Sciatic nerve (tissue), 2 donors: ENCODE measurements at regions not wholly inside any gene's neighbourhood (a gene's known extent, or its start where the extent isn't known, plus 50 kb on each side); places are given as distances from the start of the nearest gene placed in this dataset.
A peak's percentile ranks its signal among the peaks of the same experiment; 100 is the strongest.
"Not testable (repeated sequence)": the region's sequence is repeated elsewhere in the genome, so short reads cannot be mapped to it uniquely, and the experiment has no call there.

Experiments
- ATAC-seq: fragments of 200-7000 bp; cut with Tn5 transposase; one replicate; pipeline ENCODE4 v1.9.1; 2020; ENCODE audit warnings: mild to moderate bottlenecking, moderate library complexity
- DNase-seq: peaks from one replicate; pipeline ENCODE4 v3.0.0-alpha.2; 2020; ENCODE audit warnings: low spot score
- intact Hi-C: fragments of 100-400 bp; cut with DNase I; formaldehyde crosslinking; loops from one replicate; pipeline ENCODE4 v1.14.2; 2022
- donor health status: DM: no; HTN: no; CAD: no.
- donor health status: DM: no; HTN: no; CAD: no.

- DNase-seq: no peak
- no peak for ATAC-seq
- intact Hi-C loops: no loop called here
These were observed 82.5 kb upstream of the ARID1B start for GRCh38 chr6:156694679-156695078.

DNA sequence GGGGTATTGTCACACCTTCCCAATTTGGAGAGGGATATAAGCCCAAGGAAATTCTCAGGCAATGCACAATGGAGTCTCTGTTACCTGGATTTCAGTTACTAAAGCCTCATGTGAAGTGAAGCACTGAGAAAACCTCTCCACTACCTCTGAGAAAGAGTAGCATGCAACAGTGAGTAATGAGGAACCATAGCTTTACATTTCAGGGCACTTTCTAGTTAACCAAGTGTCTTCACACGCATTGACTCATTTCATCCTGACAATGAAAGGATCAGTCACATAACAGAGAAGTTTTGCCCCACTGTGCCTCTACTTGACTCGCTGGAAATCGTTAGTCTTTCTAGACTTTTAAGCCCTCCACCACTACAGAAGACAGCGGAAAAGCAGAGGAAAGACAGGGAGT lies 86.2 kb upstream of the ARID1B start:
- ATAC-seq (no peak), DNase-seq (no peak)
- intact Hi-C loops: no loop called here

GRCh38 chr6:156689656-156690055 lies 87.5 kb upstream of the ARID1B start:
- intact Hi-C loops: loop anchor here (5.0 to 10.0 kb wide), 2 partner anchors 88 to 125 kb away; partner anchors contain the start of gene ARID1B
- DNase-seq (no peak), ATAC-seq (no peak)

GRCh38 chr6:156688620-156688971 lies 88.6 kb upstream of the ARID1B start:
- no peak for ATAC-seq
- intact Hi-C loops: loop anchor here (5.0 to 10.0 kb wide), 2 partner anchors 89 to 124 kb away; partner anchors contain the start of gene ARID1B
- no peak for DNase-seq

- ATAC-seq (peak; percentile 17), DNase-seq (no peak)
- intact Hi-C loops: loop anchor here (5.0 to 10.0 kb wide), 2 partner anchors 89 to 123 kb away; partner anchors contain the start of gene ARID1B
These were observed 89.2 kb upstream of the ARID1B start for GRCh38 chr6:156687789-156688619.

GRCh38 chr6:156686995-156687788 lies 90.0 kb upstream of the ARID1B start:
- intact Hi-C loops: loop anchor here (5.0 to 10.0 kb wide), 2 partner anchors 90 to 122 kb away; partner anchors contain the start of gene ARID1B
- DNase-seq: peak; percentile 93
- peak; percentile 96 for ATAC-seq

GRCh38 chr6:156686301-156686994 lies 90.7 kb upstream of the ARID1B start:
- DNase-seq (no peak), ATAC-seq (peak; percentile 73)
- intact Hi-C loops: loop anchor here (5.0 to 10.0 kb wide), 2 partner anchors 91 to 122 kb away; partner anchors contain the start of gene ARID1B

- DNase-seq: no peak
- no peak for ATAC-seq
- intact Hi-C loops: loop anchor here (5.0 to 10.0 kb wide), 2 partner anchors 91 to 121 kb away; partner anchors contain the start of gene ARID1B
These were observed 91.4 kb upstream of the ARID1B start for GRCh38 chr6:156685823-156686222.

- intact Hi-C loops: loop anchor here (10.0 kb wide), 1 partner anchor 119 kb away; no protein-coding TSS in a partner anchor
- ATAC-seq (no peak), DNase-seq (no peak)
These were observed 93.4 kb upstream of the ARID1B start for GRCh38 chr6:156683821-156684220.

DNA sequence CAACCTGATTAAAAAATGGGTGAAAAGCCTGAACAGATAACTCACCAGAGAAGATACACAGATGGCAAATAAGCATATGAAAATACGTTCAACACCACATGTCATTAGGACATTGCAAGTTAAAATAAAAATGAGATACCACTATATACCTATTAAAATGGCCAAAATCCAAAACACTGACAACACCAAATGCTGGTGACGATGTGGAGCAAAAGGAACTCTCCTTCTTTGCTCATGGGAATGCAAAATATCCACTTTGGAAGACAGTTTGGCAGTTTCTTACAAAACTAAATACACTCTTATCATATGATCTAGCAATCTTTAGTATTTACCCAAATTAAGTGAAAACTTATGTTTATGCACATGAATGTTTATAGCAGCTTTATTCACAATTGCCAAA lies 100.5 kb upstream of the ARID1B start:
- intact Hi-C loops: no loop called here
- ATAC-seq (no peak), DNase-seq (no peak)

DNA sequence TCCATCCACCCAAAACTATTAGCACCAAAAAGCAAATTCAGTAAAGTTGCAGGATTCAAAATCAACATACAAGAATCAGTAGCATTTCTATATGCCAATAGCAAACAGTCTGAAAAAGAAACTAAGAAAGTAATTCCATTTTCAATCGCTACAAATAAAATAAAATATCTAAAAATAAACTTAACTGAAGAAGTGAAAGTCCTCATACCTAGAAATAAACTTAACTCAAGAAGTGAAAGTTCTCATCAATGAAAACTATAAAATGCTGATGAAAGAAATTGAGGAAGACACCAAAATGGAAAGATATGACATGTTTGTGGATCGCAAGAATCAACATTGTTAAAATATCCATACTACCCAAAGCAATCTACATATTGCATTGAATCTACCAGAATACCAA lies 103.0 kb upstream of the ARID1B start:
- DNase-seq (no peak), ATAC-seq (no peak)
- intact Hi-C loops: no loop called here

DNA sequence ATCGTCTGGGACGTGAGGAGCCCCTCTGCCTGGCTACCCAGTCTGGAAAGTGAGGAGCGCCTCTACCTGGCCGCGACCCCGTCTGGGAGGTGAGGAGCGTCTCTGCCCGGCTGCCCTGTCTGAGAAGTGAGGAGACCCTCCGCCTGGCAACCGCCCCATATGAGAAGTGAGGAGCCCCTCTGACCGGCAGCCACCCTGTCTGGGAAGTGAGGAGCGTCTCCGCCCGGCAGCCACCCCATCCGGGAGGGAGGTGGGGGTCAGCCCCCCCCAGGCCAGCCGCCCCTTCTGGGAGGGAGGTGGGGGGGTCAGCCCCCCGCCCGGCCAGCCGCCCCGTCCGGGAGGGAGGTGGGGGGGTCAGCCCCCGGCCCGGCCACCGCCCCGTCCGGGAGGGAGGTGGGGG lies 107.1 kb upstream of the ARID1B start:
- ATAC-seq, intact Hi-C loops, DNase-seq: not testable (repeated sequence)

GRCh38 chr6:156662025-156662445 lies 115.1 kb upstream of the ARID1B start:
- intact Hi-C loops: no loop called here
- no peak for DNase-seq
- no peak for ATAC-seq

DNA sequence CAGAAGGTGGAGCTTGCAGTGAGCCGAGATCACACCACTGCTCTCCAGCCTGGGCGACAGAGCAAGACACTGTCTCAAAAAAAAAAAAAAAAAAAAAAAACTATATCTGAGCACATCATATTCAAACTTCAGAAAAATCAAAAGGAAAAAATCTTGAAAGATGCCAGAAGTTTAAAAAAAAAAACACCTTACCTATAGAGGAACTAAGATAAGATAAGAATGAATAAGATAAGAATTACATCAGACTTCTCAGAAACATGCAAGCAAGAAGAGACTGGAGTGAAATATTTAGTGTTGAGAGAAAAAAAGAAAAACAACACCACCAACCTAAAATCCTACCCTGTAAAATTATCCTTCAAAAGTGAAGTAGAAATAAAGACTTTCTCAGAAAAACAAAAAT lies 116.8 kb upstream of the ARID1B start:
- no peak for ATAC-seq
- DNase-seq: no peak
- intact Hi-C loops: no loop called here

DNA sequence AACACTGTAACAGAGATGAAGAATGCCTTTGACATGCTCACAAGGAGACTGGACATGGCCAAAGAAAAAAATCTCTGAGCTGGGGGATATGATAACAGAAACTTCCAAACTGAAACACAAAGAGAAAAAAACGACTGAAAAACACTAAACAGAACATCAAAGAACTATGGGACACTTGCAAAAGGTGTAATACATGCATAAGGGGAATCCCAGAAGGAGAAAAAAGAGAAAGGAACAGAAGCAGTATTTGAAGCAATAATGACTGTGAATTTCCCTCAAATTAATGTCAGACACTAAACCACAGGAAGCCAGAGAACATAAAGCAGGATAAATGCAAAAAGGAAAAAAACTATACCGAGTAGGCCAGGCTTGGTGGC lies 117.4 kb upstream of the ARID1B start:
- no peak for ATAC-seq
- DNase-seq: no peak
- intact Hi-C loops: no loop called here

DNA sequence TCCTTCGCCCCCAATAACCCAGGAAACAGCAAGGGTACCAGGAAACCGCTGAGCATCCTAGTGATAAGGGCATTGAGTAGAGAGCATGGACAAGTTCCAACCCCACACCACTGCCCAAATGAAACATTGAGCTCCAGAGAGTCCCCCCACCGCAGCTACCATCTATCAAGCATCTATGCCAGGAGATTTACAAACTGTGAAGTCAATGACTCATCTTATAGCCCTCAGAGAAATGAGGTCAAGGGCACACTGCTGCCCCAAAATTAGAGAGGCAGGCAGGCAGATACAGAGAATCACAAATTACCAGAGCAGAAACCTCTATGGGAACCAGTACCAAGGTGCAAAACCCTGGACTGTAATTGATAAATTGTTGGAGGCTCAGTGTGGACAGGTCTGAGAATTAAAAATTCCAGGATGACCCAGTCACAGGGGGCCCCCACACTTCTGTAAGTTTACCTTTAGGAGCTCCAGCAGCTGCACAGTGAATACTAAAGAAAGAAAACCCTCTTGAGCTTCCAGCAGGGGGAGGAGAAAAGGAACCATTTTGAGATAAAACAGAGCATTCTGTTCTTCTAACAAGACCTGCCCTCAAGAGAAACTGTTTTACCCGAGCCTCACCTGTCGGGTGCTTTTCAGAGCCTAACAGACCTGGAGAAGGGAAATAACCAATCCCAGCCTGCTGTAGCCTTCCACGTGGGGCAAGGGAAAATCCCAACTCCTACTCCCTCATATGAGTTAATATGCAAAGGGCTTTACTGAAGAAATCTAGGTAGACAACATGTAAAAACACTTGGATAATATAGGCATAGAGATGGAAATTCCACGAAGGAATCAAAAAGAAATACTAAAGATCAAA lies 118.0 kb upstream of the ARID1B start:
- no peak for ATAC-seq
- DNase-seq: no peak
- intact Hi-C loops: no loop called here

GRCh38 chr6:156658186-156658965 lies 118.8 kb upstream of the ARID1B start:
- ATAC-seq (peak; percentile 81), DNase-seq (no peak)
- intact Hi-C loops: no loop called here

DNA sequence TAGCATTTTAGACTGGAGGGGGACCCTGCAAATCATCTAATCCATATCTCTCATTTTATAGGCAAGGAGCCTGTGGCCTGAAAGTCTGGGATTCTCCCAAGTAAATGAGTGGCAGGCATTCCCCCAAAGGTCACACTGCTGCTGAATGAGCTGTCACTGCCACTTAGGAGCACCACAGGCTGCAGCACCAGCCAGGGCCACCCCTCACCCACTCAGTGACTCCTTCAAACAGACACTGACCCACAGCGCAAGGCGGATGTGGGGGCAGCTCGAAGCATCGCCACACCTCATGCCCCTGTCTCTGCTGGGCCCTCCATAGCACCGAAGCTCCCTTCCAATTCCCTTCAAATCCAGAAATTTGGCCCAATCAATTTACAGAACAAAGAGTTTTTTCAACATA lies 119.9 kb upstream of the ARID1B start:
- ATAC-seq (no peak), DNase-seq (no peak)
- intact Hi-C loops: no loop called here
